HG02798 (cell line): ENCODE measurements at regions not wholly inside any gene's neighbourhood (a gene's known extent, or its start where the extent isn't known, plus 50 kb on each side); places are given as distances from the start of the nearest gene placed in this dataset.

ENCODE experiments used
- ATAC-seq: cut with Tn5 transposase; IDR thresholded peaks from one replicate; pipeline ENCODE4 v1.9.1; 2021; ENCODE audit warnings: mild to moderate bottlenecking; ENCODE audit not compliant: unreplicated experiment, poor library complexity

GRCh38 chr3:148197061-148197460, 500.6 kb upstream of the AGTR1 start:
- ATAC-seq, result no peak

- no peak for ATAC-seq
Observed at GRCh38 chr3:148202386-148202785, 495.3 kb upstream of the AGTR1 start.

DNA sequence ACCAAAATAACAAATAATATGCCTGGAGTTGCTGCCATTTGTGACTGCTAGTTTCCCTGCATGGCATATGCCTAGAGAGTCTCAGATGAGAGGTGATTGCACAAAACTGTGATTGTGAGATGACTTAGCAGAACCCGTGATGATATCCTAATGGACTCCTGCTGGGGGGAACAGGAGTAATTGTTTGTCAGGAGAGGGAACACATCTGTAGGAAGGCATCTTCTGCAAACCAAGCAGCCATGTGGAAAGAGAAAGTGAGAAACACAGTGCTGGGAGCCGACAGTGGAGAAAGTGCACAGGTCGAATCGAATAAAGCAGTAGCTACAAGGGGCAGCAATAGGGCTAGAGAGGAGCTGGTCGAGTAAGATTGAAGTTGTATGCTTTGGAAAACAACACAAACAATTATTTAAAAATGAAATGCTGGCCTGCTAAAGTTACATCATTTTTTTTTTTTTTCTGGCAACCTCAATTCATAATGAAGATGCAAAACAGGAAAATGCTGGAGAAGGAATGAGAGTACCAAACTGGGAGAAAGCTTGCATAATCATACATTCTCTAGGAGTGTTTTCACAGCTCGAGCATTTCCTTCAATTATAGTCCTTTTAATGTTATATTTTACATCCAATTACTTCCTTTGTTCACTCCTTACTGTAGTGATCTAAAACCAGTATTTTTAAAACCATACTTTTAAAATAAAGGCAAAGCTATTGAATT, 494.2 kb upstream of the AGTR1 start:
- no peak for ATAC-seq

DNA sequence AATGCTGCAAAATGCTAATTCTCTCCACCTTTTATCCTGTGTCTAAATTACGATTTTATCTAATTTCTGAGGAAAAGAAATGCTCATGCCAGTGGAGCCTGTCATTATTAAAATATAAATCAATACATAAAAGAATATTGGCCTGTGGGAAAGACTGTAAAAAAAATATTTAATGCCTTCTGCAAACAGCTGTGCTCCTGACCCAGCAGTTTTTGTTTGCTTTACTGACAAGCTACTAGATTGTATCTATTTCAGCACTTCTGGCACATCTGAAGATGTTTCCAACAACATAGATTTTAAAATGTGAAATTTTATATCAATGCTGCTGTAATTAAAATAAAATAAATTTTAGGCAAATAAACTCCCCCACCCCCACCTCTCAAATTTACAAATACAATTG, 493.6 kb upstream of the AGTR1 start:
- no peak for ATAC-seq

DNA sequence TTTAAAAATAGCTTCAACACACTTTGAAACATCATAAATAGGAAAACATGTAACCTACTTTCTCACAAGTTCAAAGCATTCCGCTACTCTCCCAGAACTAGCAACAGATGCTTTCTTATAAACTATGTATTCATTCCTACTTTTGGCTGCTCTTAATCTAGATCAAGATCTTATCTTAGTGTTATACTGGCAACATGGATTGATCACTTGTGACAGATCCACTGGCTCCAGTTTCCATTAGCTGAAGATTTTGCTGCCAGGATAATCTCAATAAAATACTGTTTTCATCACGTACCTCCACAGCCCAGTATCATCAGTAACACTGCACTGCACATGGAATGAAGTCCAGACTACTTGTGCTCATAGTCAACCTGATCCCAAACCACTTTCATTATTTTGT, 491.7 kb upstream of the AGTR1 start:
- no peak for ATAC-seq

- no peak for ATAC-seq
Observed at GRCh38 chr3:148206446-148206845, 491.3 kb upstream of the AGTR1 start.

DNA sequence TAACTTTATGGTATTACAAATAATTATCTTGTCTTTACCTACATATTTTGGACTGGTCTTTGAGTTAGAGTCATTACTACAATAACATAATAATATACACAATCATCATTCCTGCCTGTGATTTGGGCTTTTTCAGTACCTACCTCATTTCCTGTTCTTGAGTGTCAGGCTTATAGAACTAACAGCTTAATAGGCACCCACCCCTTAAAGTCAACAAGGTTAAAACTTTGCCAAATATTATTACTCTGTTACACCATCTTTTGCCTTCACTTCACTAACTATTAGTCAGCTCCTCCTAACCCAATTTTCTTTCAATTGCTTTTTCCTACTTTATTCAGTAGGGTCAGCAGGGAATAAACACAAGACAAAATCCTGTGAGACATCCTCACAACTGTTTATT, 488.7 kb upstream of the AGTR1 start:
- ATAC-seq, result no peak

DNA sequence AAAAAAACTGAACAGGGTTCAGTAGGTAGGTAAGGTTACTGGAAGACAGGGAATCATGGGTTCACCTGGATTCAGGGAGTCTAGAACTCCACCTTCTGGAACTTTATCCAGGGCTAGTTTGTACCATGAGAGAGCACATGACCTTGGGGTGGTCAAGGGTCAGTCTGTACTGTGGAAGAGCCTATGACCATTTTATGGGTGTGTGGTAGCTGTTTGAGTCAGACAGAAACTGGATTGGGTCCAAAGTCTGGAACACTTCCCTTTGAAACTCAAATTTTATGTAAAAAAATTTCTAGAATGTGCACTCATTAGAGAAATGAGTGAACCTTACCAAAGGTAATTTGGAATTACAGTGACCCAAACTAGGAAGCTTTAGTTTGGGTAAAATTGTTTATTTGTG, 486.0 kb upstream of the AGTR1 start:
- peak; percentile 79 for ATAC-seq

GRCh38 chr3:148214705-148215104, 483.0 kb upstream of the AGTR1 start:
- ATAC-seq, result no peak

GRCh38 chr3:148217317-148217716, 480.4 kb upstream of the AGTR1 start:
- ATAC-seq, result no peak

DNA sequence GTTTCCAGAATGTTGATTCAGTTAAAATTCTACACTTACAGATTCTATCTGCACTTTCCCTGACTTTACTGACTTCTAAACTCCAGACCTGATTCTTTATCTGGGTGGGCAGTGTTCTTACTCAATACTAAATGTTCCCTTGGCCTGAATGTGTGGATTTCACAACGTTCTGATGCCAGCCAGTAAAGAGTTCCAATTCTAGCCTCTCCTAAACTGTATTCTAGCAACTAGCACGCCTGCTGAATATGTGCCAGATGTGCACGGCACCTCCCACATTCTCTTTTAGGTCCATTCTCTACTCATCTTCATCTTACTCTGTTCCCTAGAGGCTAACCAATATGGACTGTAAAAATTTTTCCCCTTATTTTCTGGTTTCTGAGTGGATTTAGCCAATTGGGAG, 479.5 kb upstream of the AGTR1 start:
- ATAC-seq, result no peak

- ATAC-seq, result no peak
Observed at GRCh38 chr3:148219999-148220398, 477.7 kb upstream of the AGTR1 start.

DNA sequence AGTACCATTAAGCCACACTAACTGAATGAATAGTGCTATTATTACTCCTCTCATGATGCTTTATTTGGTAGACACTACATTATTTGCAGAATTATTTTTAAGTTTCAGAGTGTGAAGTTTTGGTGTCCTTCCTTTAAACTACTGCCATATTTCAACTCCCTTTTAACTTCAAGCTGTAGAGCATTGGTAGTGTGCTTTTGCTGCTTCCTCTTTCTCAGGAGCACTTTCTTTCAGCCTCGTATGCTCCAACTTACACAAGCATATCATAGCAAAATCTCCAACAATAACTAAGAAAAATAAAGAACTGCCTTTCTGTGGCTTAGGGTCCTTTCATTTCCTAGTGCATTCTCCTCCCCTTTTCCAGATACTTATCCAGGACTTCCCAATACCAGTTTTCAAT, 476.4 kb upstream of the AGTR1 start:
- ATAC-seq, result no peak

DNA sequence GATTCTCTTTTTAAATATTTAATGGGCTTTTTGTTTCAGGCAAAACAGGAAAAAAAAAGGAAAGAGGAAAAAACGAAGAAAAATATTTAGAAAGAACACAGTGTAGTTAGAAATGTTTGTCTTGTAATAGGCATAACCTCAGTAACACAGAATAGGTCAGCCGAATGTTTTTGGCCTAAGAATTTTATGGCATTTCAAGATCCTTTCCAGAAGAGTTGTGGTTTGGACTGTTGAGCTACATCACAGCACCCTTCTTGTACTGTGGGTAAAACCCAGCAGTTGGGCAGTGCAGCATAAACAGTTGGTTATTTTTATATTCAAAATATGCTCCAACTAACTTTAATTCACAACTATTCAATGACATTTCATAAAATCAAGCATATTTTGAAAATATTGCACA, 474.4 kb upstream of the AGTR1 start:
- no peak for ATAC-seq

- no peak for ATAC-seq
Observed at GRCh38 chr3:148226246-148226645, 471.5 kb upstream of the AGTR1 start.

DNA sequence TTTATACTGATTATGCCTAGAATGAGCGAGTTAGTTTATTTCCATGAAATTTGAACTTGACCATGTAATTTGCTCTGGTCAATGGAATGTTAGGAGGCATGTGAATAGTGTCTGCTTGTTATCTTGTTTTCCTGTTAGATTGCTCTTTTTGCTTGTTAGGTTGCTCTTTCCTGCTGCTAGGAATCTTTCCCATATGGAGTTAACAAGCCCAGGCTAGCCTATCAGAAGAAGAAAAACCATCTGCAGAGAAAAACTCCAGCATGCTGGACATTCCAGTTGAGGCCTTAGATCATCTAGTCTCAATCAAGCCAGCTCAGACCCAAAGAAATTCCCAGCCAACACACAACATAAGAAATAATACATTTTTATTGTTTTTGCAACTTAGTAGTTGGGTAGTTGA, 470.2 kb upstream of the AGTR1 start:
- no peak for ATAC-seq

DNA sequence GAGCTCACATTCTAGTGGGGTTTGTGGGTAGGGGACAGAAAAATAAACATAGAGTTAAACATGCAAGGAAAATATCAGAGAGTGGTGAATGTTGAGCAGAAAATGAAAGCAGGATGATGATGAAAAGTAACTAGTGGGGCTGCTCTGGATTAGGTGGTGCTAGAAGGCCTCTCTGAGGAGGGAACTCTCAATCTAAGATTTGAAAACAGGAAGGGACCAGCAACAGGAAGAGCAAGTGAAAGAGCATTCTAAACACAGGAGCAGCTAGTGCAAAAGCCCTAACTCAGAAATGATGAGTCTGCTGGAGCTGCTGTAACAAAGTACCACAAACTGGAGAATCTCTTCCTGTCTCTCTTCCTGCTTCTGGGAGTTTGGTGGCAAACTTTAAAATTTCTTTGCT, 468.6 kb upstream of the AGTR1 start:
- ATAC-seq, result peak; percentile 73

GRCh38 chr3:148230473-148230872, 467.2 kb upstream of the AGTR1 start:
- no peak for ATAC-seq

GRCh38 chr3:148232389-148232788, 465.3 kb upstream of the AGTR1 start:
- no peak for ATAC-seq

DNA sequence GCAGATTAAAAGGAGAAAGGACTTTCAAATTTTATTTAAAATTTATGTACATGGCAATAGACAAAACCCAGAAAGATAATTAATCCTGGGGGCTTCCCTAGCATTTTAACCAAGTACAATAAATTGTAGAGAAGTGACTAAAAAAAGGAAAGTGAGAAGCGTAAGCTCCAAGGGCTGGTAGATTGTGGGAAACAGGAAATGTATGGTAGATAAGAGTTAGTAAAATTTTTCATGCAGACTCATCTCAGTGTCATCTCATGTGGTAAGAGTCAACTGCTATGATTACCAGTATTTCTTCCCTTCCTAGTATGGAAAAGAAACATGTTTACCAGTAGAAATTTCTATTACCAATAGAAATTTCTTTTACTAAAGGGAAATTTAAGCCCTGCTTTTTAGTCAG, 464.3 kb upstream of the AGTR1 start:
- ATAC-seq, result no peak

- ATAC-seq, result no peak
Observed at GRCh38 chr3:148234536-148234935, 463.2 kb upstream of the AGTR1 start.

GRCh38 chr3:148235566-148235965, 462.1 kb upstream of the AGTR1 start:
- ATAC-seq, result no peak

DNA sequence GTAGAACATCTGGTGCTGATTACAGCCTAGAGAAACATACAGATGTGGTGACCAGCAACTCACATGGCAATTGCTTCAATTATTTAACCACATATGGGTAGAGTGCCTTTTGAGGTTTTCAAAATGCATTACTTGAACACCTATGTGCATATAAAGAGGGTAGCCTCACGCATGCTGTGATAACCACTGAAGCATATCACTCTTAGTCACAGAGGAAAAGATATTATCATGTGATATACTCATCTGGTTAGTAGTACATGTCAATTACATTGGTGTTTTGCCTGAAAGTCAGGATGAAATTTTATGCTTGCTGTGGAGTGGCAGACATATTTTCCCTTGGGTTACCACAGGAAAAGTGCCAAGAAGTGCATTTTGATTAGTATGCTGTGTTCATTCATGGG, 459.3 kb upstream of the AGTR1 start:
- no peak for ATAC-seq
